GM23338 (cell line): ENCODE measurements at regions not wholly inside any gene's neighbourhood (a gene's known extent, or its start where the extent isn't known, plus 50 kb on each side); places are given as distances from the start of the nearest gene placed in this dataset.
"Not testable (repeated sequence)": the region's sequence is repeated elsewhere in the genome, so short reads cannot be mapped to it uniquely, and the experiment has no call there.

Source experiments
- ATAC-seq: fragments of 200-7000 bp; cut with Tn5 transposase; 3 replicates; pipeline ENCODE4 v1.9.1; 2020
- DNase-seq: peaks from one replicate; pipeline ENCODE4 v3.0.0-alpha.2; 2015; ENCODE audit warnings: low spot score
- H2AFZ ChIP-seq: fragments of 200-600 bp; sonication (generic); 2 replicates; pipeline ENCODE4 v1.8.0; 2016; ENCODE audit warnings: antibody characterized with exemption, mild to moderate bottlenecking, moderate library complexity
- H3F3A ChIP-seq: fragments of 200-600 bp; sonication (generic); replicated peaks from 2 replicates; pipeline ENCODE4 v1.8.0; 2017; ENCODE audit warnings: antibody characterized with exemption, mixed run types, low read depth
- H3K27ac ChIP-seq: fragments of 200-600 bp; sonication (generic); 2 replicates; pipeline ENCODE4 v1.6.1; 2016; ENCODE audit warnings: low read depth
- H3K27me3 ChIP-seq: fragments of 200-600 bp; sonication (generic); 2 replicates; pipeline ENCODE4 v1.8.0; 2016; ENCODE audit warnings: mild to moderate bottlenecking, mixed run types, moderate library complexity; ENCODE audit not compliant: insufficient read depth
- H3K36me3 ChIP-seq: fragments of 200-600 bp; sonication (generic); 2 replicates; pipeline ENCODE4 v1.8.0; 2016; ENCODE audit warnings: mild to moderate bottlenecking; ENCODE audit not compliant: insufficient read depth
- H3K4me1 ChIP-seq: fragments of 200-600 bp; sonication (generic); 2 replicates; pipeline ENCODE4 v1.8.0; 2016; ENCODE audit warnings: mild to moderate bottlenecking, moderate library complexity; ENCODE audit not compliant: insufficient read depth
- H3K4me2 ChIP-seq: fragments of 200-600 bp; sonication (generic); 2 replicates; pipeline ENCODE4 v1.7.1; 2017; ENCODE audit warnings: mixed run types
- H3K4me3 ChIP-seq: fragments of 200-600 bp; sonication (generic); 2 replicates; pipeline ENCODE4 v1.6.1; 2016; ENCODE audit warnings: mixed run types
- H3K79me2 ChIP-seq: fragments of 200-600 bp; sonication (generic); replicated peaks from 2 replicates; pipeline ENCODE4 v1.8.0; 2017; ENCODE audit warnings: mild to moderate bottlenecking; ENCODE audit not compliant: insufficient read depth
- H3K9me2 ChIP-seq: fragments of 200-600 bp; sonication (generic); 2 replicates; pipeline ENCODE4 v1.8.0; 2017; ENCODE audit not compliant: insufficient read depth
- H4K20me1 ChIP-seq: fragments of 200-600 bp; sonication (generic); replicated peaks from 2 replicates; pipeline ENCODE4 v1.8.0; 2017; ENCODE audit warnings: mild to moderate bottlenecking; ENCODE audit not compliant: insufficient read depth
- H3K27ac Mint-ChIP-seq: 2 replicates; pipeline ENCODE4 v1.8.0; 2020; ENCODE audit warnings: inconsistent platforms, mild to moderate bottlenecking, moderate library complexity, mixed read lengths
- H3K27me3 Mint-ChIP-seq: 3 replicates; pipeline ENCODE4 v1.8.0; 2022; ENCODE audit warnings: low read depth, mild to moderate bottlenecking, moderate library complexity, mixed read lengths, inconsistent platforms; ENCODE audit not compliant: insufficient read depth, poor library complexity
- H3K36me3 Mint-ChIP-seq: 3 replicates; pipeline ENCODE4 v1.8.0; 2021; ENCODE audit warnings: low read depth, mild to moderate bottlenecking, inconsistent platforms, moderate library complexity, mixed read lengths
- H3K4me1 Mint-ChIP-seq: 3 replicates; pipeline ENCODE4 v1.8.0; 2020; ENCODE audit warnings: mild to moderate bottlenecking, inconsistent platforms, mixed read lengths
- H3K4me3 Mint-ChIP-seq: 3 replicates; pipeline ENCODE4 v1.8.0; 2021; ENCODE audit warnings: moderate library complexity, mild to moderate bottlenecking, inconsistent platforms, mixed read lengths
- H3K9me3 Mint-ChIP-seq: 3 replicates; pipeline ENCODE4 v1.8.0; 2020; ENCODE audit warnings: moderate library complexity, mild to moderate bottlenecking, inconsistent platforms, mixed read lengths
- TF ChIP-seq, protein P1 (sequence below): fragments of 250-450 bp; sonication (Bioruptor Pico); IDR thresholded peaks from 2 replicates; pipeline ENCODE4 v1.5.0; 2020; ENCODE audit warnings: mild to moderate bottlenecking, moderate library complexity

- TF ChIP-seq, protein P1, sequence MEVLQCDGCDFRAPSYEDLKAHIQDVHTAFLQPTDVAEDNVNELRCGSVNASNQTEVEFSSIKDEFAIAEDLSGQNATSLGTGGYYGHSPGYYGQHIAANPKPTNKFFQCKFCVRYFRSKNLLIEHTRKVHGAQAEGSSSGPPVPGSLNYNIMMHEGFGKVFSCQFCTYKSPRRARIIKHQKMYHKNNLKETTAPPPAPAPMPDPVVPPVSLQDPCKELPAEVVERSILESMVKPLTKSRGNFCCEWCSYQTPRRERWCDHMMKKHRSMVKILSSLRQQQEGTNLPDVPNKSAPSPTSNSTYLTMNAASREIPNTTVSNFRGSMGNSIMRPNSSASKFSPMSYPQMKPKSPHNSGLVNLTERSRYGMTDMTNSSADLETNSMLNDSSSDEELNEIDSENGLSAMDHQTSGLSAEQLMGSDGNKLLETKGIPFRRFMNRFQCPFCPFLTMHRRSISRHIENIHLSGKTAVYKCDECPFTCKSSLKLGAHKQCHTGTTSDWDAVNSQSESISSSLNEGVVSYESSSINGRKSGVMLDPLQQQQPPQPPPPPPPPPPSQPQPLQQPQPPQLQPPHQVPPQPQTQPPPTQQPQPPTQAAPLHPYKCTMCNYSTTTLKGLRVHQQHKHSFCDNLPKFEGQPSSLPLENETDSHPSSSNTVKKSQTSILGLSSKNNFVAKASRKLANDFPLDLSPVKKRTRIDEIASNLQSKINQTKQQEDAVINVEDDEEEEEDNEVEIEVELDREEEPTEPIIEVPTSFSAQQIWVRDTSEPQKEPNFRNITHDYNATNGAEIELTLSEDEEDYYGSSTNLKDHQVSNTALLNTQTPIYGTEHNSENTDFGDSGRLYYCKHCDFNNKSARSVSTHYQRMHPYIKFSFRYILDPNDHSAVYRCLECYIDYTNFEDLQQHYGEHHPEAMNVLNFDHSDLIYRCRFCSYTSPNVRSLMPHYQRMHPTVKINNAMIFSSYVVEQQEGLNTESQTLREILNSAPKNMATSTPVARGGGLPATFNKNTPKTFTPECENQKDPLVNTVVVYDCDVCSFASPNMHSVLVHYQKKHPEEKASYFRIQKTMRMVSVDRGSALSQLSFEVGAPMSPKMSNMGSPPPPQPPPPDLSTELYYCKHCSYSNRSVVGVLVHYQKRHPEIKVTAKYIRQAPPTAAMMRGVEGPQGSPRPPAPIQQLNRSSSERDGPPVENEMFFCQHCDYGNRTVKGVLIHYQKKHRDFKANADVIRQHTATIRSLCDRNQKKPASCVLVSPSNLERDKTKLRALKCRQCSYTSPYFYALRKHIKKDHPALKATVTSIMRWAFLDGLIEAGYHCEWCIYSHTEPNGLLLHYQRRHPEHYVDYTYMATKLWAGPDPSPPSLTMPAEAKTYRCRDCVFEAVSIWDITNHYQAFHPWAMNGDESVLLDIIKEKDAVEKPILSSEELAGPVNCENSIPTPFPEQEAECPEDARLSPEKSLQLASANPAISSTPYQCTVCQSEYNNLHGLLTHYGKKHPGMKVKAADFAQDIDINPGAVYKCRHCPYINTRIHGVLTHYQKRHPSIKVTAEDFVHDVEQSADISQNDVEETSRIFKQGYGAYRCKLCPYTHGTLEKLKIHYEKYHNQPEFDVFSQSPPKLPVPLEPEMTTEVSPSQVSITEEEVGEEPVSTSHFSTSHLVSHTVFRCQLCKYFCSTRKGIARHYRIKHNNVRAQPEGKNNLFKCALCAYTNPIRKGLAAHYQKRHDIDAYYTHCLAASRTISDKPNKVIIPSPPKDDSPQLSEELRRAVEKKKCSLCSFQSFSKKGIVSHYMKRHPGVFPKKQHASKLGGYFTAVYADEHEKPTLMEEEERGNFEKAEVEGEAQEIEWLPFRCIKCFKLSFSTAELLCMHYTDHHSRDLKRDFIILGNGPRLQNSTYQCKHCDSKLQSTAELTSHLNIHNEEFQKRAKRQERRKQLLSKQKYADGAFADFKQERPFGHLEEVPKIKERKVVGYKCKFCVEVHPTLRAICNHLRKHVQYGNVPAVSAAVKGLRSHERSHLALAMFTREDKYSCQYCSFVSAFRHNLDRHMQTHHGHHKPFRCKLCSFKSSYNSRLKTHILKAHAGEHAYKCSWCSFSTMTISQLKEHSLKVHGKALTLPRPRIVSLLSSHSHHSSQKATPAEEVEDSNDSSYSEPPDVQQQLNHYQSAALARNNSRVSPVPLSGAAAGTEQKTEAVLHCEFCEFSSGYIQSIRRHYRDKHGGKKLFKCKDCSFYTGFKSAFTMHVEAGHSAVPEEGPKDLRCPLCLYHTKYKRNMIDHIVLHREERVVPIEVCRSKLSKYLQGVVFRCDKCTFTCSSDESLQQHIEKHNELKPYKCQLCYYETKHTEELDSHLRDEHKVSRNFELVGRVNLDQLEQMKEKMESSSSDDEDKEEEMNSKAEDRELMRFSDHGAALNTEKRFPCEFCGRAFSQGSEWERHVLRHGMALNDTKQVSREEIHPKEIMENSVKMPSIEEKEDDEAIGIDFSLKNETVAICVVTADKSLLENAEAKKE, result no peak
These were observed 109.1 kb downstream of the SEPTIN7 start (continued) for GRCh38 chr7:35909870-35910357.

GRCh38 chr7:35910621-35911020 is 109.8 kb downstream of the SEPTIN7 start:
- DNase-seq, H2AFZ ChIP-seq, H3K27me3 ChIP-seq, H4K20me1 ChIP-seq, H3K9me2 ChIP-seq, H3K27ac Mint-ChIP-seq, H3K27ac ChIP-seq, H3K79me2 ChIP-seq, H3K4me2 ChIP-seq, H3K4me3 Mint-ChIP-seq, ATAC-seq, H3F3A ChIP-seq, H3K4me3 ChIP-seq, H3K36me3 ChIP-seq, H3K27me3 Mint-ChIP-seq: not testable (repeated sequence)
- H3K36me3 Mint-ChIP-seq, result peaks cover 23% of the 10 kb centered on the region
- H3K4me1 ChIP-seq, result peaks cover 18% of the 10 kb centered on the region
- peaks cover 21% of the 10 kb centered on the region for H3K4me1 Mint-ChIP-seq
- H3K9me3 Mint-ChIP-seq, result peaks cover 23% of the 10 kb centered on the region

- not testable (repeated sequence) for ATAC-seq, H3F3A ChIP-seq, H3K4me3 Mint-ChIP-seq, H3K9me2 ChIP-seq, H3K79me2 ChIP-seq, H3K27ac ChIP-seq, H3K27me3 Mint-ChIP-seq, H3K4me2 ChIP-seq, H3K36me3 ChIP-seq, H2AFZ ChIP-seq, H3K4me3 ChIP-seq, H3K27me3 ChIP-seq, H3K27ac Mint-ChIP-seq, DNase-seq, H4K20me1 ChIP-seq
- Mint-ChIP-seq H3K36me3 (peaks cover 23% of the 10 kb centered on the region), H3K9me3 (peaks cover 23% of the 10 kb centered on the region), H3K4me1 (peaks cover 12% of the 10 kb centered on the region)
- H3K4me1 ChIP-seq, result peaks cover 10% of the 10 kb centered on the region
These were observed 112.5 kb downstream of the SEPTIN7 start for GRCh38 chr7:35913350-35913749.

GRCh38 chr7:35914214-35914613 is 113.4 kb downstream of the SEPTIN7 start:
- H3K36me3 ChIP-seq, H3K79me2 ChIP-seq, H3K4me1 ChIP-seq, H3K27ac Mint-ChIP-seq, H3K4me1 Mint-ChIP-seq, H3K4me3 Mint-ChIP-seq, H3K9me2 ChIP-seq, DNase-seq, H3K27me3 Mint-ChIP-seq, H3K4me3 ChIP-seq, H3F3A ChIP-seq, H2AFZ ChIP-seq, H3K27ac ChIP-seq, H3K27me3 ChIP-seq, H3K4me2 ChIP-seq, ATAC-seq, H4K20me1 ChIP-seq: not testable (repeated sequence)
- peaks cover 23% of the 10 kb centered on the region for H3K36me3 Mint-ChIP-seq
- peaks cover 23% of the 10 kb centered on the region for H3K9me3 Mint-ChIP-seq

GRCh38 chr7:35915247-35915955 is 114.5 kb downstream of the SEPTIN7 start:
- H2AFZ ChIP-seq, DNase-seq, H3K4me1 ChIP-seq, H3K27ac Mint-ChIP-seq, H3K4me3 Mint-ChIP-seq, H3K27ac ChIP-seq, ATAC-seq, H3K4me1 Mint-ChIP-seq, H3K36me3 ChIP-seq, H3F3A ChIP-seq, H3K27me3 ChIP-seq, H3K9me2 ChIP-seq, H4K20me1 ChIP-seq, H3K79me2 ChIP-seq, H3K4me3 ChIP-seq, H3K27me3 Mint-ChIP-seq, H3K4me2 ChIP-seq: not testable (repeated sequence)
- Mint-ChIP-seq H3K36me3 (peaks cover 23% of the 10 kb centered on the region), H3K9me3 (peaks cover 23% of the 10 kb centered on the region)
